Mesothelial cell of epicardium (in vitro differentiated cells): ENCODE measurements at regions not wholly inside any gene's neighbourhood (a gene's known extent, or its start where the extent isn't known, plus 50 kb on each side); places are given as distances from the start of the nearest gene placed in this dataset.

Source experiments
- DNase-seq, 2 experiments: peaks; one replicate each; pipeline ENCODE4 v3.0.0; 2021; ENCODE audit warnings: low spot score in 2 of 2; ENCODE audit not compliant: unreplicated experiment in 2 of 2
- H3K27ac Mint-ChIP-seq: 2 replicates; pipeline ENCODE4 v1.8.0; 2021; ENCODE audit warnings: mixed read lengths
- H3K27me3 Mint-ChIP-seq: 2 replicates; pipeline ENCODE4 v1.8.0; 2021; ENCODE audit warnings: low read depth, mixed read lengths
- H3K36me3 Mint-ChIP-seq: 2 replicates; pipeline ENCODE4 v1.8.0; 2021; ENCODE audit warnings: mixed read lengths
- H3K4me1 Mint-ChIP-seq: 2 replicates; pipeline ENCODE4 v1.8.0; 2021; ENCODE audit warnings: mixed read lengths
- H3K4me3 Mint-ChIP-seq: 2 replicates; pipeline ENCODE4 v1.8.0; 2021; ENCODE audit warnings: mild to moderate bottlenecking, moderate library complexity, mixed read lengths
- H3K9me3 Mint-ChIP-seq: 2 replicates; pipeline ENCODE4 v1.8.0; 2021; ENCODE audit warnings: mixed read lengths
- TF ChIP-seq, protein P1 (sequence below): fragments of 200-600 bp; sonication (generic); IDR thresholded peaks from one replicate; pipeline ENCODE4 v1.5.0; 2021; ENCODE audit warnings: antibody characterized with exemption; ENCODE audit not compliant: unreplicated experiment

GRCh38 chrX:15985937-15986336, 131.3 kb upstream of the AP1S2 start:
- Mint-ChIP-seq H3K27ac (no peak overlapping the region), H3K36me3 (no peaks in the 10 kb centered on the region)
- TF ChIP-seq, protein P1, sequence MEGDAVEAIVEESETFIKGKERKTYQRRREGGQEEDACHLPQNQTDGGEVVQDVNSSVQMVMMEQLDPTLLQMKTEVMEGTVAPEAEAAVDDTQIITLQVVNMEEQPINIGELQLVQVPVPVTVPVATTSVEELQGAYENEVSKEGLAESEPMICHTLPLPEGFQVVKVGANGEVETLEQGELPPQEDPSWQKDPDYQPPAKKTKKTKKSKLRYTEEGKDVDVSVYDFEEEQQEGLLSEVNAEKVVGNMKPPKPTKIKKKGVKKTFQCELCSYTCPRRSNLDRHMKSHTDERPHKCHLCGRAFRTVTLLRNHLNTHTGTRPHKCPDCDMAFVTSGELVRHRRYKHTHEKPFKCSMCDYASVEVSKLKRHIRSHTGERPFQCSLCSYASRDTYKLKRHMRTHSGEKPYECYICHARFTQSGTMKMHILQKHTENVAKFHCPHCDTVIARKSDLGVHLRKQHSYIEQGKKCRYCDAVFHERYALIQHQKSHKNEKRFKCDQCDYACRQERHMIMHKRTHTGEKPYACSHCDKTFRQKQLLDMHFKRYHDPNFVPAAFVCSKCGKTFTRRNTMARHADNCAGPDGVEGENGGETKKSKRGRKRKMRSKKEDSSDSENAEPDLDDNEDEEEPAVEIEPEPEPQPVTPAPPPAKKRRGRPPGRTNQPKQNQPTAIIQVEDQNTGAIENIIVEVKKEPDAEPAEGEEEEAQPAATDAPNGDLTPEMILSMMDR, result no peak

DNA sequence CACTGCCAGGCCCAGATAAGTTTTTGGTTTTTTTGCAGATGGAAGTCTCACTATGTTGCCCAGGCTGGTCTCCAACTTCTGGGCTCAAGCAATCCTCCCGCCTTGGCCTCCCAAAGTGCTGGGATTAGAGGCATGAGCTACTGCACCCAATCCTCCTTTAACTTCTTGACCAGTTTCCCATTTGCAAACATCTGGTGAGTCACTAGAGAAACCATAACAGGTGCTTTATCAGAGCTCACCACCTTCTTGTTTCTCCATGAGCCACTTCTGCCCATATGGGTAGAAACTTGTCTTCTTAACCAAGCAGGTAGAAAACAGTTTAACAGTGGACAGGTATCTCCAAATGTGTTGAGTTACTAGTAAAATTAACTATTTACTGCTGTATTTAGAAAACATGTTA, 128.4 kb upstream of the AP1S2 start:
- Mint-ChIP-seq H3K9me3 (peaks cover 3% of the 10 kb centered on the region), H3K27me3 (no peaks in the 10 kb centered on the region), H3K4me3 (no peak overlapping the region), H3K27ac (no peak overlapping the region), H3K36me3 (no peaks in the 10 kb centered on the region), H3K4me1 (no peaks in the 10 kb centered on the region)
- TF ChIP-seq, protein P1, result no peak
- DNase-seq, result no peak

More at GRCh38 chrX:15985937-15986336, 131.3 kb upstream of the AP1S2 start:
- Mint-ChIP-seq H3K27me3 (no peaks in the 10 kb centered on the region), H3K4me1 (peaks cover 4% of the 10 kb centered on the region), H3K4me3 (no peak overlapping the region), H3K9me3 (peaks cover 3% of the 10 kb centered on the region)
- no peak for DNase-seq

- Mint-ChIP-seq H3K27me3 (no peaks in the 10 kb centered on the region), H3K36me3 (no peaks in the 10 kb centered on the region), H3K27ac (no peak overlapping the region), H3K4me1 (peaks cover 6% of the 10 kb centered on the region), H3K9me3 (no peaks in the 10 kb centered on the region), H3K4me3 (no peak overlapping the region)
- no peak for DNase-seq
- TF ChIP-seq, protein P1, result no peak
Observed at GRCh38 chrX:15977644-15978043, 123.0 kb upstream of the AP1S2 start.

DNA sequence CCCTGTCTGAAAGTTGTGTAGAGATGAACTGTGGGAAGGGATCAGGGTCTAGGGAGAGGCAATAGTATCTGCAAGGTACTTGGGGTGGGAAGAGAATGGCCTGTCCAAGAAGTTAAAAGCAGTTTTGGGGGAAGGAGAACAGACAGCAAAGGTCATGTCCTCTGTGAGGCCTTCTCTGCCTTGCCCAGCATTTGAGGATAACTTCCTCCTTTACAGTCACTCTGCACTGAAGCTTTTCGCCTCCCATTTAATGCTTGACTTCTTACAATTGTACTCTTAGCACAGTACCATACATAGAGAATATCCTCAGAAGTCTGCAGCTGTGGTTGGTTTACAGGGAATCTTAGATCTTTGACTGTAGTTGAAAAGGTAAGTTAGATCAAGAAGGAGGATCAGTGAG, 121.8 kb upstream of the AP1S2 start:
- Mint-ChIP-seq H3K27me3 (no peaks in the 10 kb centered on the region), H3K4me1 (peaks cover 6% of the 10 kb centered on the region), H3K27ac (no peak overlapping the region), H3K9me3 (no peaks in the 10 kb centered on the region), H3K4me3 (no peak overlapping the region), H3K36me3 (no peaks in the 10 kb centered on the region)
- no peak for DNase-seq
- TF ChIP-seq, protein P1, result no peak

GRCh38 chrX:15973946-15974345, 119.3 kb upstream of the AP1S2 start:
- Mint-ChIP-seq H3K36me3 (no peaks in the 10 kb centered on the region), H3K4me1 (peaks cover 9% of the 10 kb centered on the region), H3K4me3 (no peak overlapping the region), H3K27ac (no peak overlapping the region), H3K9me3 (no peaks in the 10 kb centered on the region), H3K27me3 (no peaks in the 10 kb centered on the region)
- TF ChIP-seq, protein P1, result no peak
- DNase-seq, result no peak

- H3K4me3 Mint-ChIP-seq, result no peak overlapping the region
- TF ChIP-seq, protein P1, result peak; percentile 14
- DNase-seq, result no peak
- no peaks in the 10 kb centered on the region for H3K36me3 Mint-ChIP-seq
- no peak overlapping the region for H3K27ac Mint-ChIP-seq
- no peaks in the 10 kb centered on the region for H3K27me3 Mint-ChIP-seq
- peaks cover 9% of the 10 kb centered on the region for H3K4me1 Mint-ChIP-seq
- H3K9me3 Mint-ChIP-seq, result no peaks in the 10 kb centered on the region
Observed at GRCh38 chrX:15973299-15973698, 118.7 kb upstream of the AP1S2 start.
